SIG-M5 treated with dmso at 0.1 percent for 504 hours (cell line): ENCODE measurements at regions not wholly inside any gene's neighbourhood (a gene's known extent, or its start where the extent isn't known, plus 50 kb on each side); places are given as distances from the start of the nearest gene placed in this dataset.
"Not testable (repeated sequence)": the region's sequence is repeated elsewhere in the genome, so short reads cannot be mapped to it uniquely, and the experiment has no call there.

Source experiments
- DNase-seq: peaks from one replicate; lab custom pipeline; 2025; ENCODE audit not compliant: unreplicated experiment; lab: John Stamatoyannopoulos, UW

GRCh38 chr17:77332981-77333685, 192.4 kb downstream of the SEC14L1 start:
- DNase-seq: no peak

DNA sequence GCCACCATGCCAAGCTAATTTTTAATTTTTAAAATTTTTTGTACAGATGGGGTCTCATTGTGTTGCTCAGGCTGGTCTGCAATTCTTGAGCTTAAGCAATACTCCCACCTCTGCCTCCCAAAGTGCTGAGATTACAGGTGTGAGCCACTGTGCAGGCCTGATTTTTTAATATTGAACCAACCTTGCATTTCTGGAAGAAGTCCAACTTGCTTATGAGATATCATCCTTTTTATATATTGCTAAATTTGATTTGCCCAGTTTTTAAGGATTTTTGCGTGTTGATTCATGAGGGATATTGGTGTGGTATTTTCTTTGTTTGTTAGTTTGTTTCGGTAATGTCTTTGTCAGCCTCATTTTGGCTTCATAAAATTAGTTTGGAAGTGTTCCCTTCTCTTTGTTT, 196.4 kb downstream of the SEC14L1 start:
- no peak for DNase-seq

DNA sequence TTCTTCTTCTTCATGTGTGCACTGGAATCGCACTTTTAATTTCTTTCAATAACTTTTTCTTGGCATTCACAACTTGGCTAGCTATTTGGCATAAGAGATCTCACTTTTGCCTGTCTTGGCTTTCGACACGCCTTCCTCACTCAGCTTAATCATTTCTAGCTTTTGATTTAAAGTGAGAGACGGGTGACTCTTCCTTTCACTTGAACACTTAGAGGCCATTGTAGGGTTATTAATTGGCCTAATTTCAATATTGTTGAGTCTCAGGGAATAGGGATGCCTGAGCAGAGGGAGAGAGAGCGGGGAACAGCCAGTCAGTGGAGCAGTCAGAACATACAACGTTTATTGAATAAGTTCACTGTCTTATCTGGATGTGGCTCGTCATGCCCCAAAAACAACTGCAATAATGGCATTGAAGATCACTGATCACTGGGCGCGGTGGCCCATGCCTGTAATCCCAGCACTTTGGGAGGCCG, 200.3 kb downstream of the SEC14L1 start:
- DNase-seq: no peak

- DNase-seq: not testable (repeated sequence)
These were observed 201.9 kb downstream of the SEC14L1 start for GRCh38 chr17:77342656-77342990.

DNA sequence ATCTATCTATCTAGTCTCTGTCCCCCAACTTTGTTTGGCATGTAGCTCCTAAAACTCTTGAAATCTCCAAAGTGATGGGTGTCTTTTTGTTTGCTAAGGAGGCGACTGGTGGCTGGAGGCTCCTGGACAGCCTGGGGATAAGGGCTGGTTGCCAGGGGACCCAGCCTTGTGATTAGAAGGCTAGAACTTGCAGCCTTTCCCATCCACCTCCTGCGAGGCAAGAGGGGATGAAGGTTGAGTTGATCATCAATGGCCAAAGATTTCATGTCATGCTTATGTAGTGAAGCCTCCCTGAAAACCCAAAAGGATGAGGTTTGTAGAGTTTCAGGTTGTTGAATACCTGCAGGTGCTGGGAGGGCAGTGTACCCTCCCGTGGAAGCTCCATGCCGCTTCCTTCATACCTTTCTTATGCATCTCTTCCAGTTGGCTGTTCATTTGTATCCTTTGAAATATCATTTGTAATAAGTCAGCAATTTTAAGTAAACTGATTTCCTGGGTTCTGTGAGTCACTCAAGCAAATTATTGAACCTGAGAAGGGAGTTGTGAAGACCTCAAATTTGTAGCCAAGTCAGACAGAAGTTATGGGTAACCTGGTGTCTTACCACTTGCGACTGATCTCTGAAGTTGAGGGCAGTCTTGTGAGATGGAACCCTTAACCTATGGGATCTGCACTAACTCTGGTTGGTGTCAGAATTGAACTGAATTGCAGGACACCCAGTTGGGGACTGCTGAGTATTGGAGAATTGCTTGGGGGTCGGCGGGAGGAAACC, 202.4 kb downstream of the SEC14L1 start:
- DNase-seq: no peak

DNA sequence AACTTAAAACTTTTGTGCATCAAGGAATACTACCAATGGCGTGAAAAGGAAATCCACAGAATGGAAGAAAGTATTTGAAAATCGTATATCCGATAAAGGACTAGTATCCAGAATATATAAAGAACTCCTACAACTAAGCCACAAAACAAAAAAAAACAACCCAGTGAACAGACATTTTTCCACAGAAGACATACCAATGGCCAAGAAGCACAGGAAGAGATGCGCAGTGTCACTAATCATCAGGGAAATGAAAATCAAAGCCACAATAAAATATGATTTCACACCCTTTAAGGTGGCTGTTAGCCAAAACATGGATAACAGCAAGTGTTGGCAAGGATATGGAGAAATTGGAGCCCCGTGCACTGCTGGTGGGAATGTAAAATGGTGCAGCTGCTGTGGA, 203.3 kb downstream of the SEC14L1 start:
- no peak for DNase-seq

GRCh38 chr17:77345260-77345910, 204.6 kb downstream of the SEC14L1 start:
- no peak for DNase-seq

- DNase-seq: no peak
These were observed 206.0 kb downstream of the SEC14L1 start for GRCh38 chr17:77346765-77347164.

GRCh38 chr17:77347544-77347943, 206.8 kb downstream of the SEC14L1 start:
- no peak for DNase-seq

DNA sequence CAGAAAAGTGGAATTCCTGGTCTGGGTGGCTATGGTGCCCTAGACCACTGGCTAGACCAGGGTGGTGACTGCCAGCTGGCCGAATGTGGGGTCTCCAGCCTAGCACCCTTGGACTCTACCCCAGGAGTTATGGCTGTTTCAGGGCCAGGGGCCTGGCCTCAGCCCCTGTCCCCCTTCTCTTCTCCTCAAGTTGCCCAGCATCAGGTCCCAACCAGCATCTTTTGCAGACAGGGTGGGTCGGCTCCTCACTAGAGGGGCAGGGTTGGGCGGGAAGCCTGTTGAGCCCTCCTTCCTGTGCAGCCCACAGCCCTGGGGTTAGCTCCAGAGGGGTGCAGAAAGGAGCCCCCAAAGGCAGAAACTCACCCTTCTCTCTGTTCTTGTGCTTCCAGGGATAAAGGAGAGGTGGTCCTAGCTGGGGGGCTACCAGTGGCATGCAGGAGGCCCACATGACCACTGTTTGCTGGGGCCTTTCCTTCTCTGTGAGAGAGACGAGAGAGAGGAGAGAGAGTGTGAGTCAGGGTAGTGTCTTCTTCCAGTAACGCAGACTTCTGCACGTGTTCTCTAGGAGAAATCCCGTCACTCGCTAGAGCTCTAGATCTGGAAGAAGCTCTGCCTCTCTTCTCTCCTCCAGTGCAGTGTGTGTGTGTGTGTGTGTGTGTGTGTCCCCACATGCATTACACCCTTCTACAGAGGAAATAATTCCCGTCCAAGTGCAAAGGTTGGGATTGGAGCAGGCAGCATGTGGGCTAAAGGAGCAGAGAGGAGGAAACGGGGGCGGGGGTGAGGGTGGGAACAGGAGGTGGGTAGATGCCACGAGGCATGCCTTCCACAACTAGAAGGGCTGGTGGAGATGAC, 209.4 kb downstream of the SEC14L1 start:
- no peak for DNase-seq

DNA sequence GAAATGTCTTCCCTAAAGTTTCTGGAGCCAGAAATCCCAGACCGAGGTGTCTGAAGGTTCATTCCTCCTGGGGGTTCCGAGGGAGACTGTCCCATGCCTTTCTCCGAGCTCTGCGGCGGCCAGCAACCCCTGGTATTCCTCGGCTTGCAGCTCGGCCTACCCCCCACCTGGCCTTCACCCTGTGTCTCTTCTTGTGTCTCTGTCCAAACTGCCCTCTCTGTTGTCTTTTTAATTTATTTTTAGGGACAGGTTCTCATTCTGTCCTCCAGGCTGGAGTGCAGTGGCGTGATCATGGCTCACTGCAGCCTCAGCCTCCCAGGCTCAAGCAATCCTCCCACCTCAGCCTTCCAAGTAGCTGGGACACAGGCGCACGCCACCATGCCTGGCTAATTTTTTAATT, 211.7 kb downstream of the SEC14L1 start:
- no peak for DNase-seq

- DNase-seq: no peak
These were observed 212.2 kb downstream of the SEC14L1 start for GRCh38 chr17:77352996-77353395.

GRCh38 chr17:77353684-77354419, 213.1 kb downstream of the SEC14L1 start:
- DNase-seq: no peak

DNA sequence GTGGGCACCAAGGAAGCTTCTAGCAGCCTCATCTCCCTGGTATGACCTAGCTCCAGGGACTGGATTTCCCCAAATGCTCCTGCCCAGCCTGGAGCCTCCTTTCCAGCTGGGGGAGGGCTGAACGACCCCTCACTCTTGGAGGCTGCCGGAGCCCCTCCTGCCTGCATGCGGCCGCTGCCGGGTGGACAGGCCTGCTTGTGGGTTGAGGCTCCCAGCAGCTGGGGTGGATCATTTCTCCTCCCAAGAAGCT, 213.6 kb downstream of the SEC14L1 start:
- DNase-seq: no peak

GRCh38 chr17:77354670-77355455, 214.1 kb downstream of the SEC14L1 start:
- no peak for DNase-seq

GRCh38 chr17:77356109-77356689, 215.4 kb downstream of the SEC14L1 start:
- DNase-seq: no peak

DNA sequence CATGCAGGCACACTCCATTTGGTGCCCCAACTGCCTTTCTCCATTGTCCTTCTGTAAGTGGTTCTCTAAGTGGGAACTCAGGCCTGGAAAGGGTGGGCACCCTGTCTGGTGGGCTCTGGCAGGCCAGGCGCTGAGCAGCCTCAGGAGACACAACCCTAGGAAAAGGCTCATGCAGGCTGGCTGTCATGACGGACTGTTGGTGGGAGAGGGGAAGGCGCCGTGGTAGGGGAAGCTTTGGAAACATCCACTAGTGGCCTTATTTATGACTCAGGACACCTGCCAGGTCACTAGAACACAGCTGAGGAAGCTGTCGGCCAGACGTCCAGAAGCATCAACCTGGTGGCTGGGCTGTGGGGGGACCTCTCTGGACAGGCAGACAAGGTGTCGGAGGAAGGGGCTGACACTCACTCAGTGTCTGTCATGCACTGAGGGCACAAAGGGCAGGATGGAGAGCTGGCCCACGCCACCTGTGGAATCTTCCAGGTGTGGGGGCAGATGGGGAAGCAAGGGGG, 216.0 kb downstream of the SEC14L1 start:
- no peak for DNase-seq

DNA sequence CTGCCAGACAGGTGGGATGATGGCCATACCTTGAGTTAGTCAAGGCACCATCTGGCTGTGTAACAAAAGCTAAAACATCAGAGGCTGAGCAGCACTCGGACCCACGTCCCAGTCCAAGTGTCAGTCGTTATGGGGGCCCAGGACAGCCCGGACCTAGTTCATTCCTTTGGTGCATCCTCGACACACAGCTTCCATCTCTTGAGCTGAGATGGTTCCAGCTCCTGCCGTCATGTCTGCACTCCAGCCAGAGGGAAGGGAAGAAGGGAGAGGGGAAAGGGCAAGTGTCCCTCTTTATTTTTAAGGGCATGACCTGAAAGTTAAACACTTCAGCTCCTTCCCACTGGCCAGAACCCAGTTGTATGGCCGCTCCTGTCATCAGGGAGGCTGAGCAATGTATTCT, 218.0 kb downstream of the SEC14L1 start:
- no peak for DNase-seq

- no peak for DNase-seq
These were observed 218.5 kb downstream of the SEC14L1 start for GRCh38 chr17:77359236-77359635.
